HepG2 (cell line): ENCODE measurements at regions not wholly inside any gene's neighbourhood (a gene's known extent, or its start where the extent isn't known, plus 50 kb on each side); places are given as distances from the start of the nearest gene placed in this dataset.

Source experiments
- CBX5 ChIP-seq: sonication (generic); formaldehyde crosslinking; IDR thresholded peaks from 2 replicates; pipeline ENCODE4 v1.4.0; 2020; ENCODE audit warnings: missing genetic modification reagents, borderline replicate concordance
- JUN ChIP-seq: sonication (generic); formaldehyde crosslinking; IDR thresholded peaks from 2 replicates; pipeline ENCODE4 v1.4.0; 2020; ENCODE audit warnings: mild to moderate bottlenecking, missing genetic modification reagents
- TF ChIP-seq, protein P1 (sequence below): IDR thresholded peaks from 2 replicates; pipeline ENCODE4 v1.6.1; 2016; ENCODE audit warnings: missing genetic modification reagents, missing compliant biosample characterization

DNA sequence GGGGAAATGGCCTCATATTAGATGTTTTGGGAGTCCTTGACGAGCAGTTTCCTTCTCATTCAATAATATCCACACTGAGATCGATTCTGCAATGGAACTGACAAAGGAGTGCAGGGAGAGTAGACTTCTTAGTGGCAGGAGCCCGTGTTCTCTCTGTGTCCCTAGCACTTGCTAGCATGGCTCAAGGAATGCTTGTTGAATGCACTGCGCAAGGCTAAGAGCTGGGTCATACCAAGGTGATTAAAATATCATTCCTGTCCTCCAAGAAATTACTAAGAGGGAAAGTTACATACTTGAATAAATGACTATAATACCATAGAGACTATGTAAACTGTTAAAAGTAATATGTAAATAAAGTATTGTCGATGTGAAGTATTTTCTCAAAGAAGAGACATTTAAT, 630.1 kb downstream of the IRX1 start:
- TF ChIP-seq JUN (CRISPR knock-in tag): no peak
- TF ChIP-seq CBX5 (CRISPR knock-in tag): no peak
- TF ChIP-seq, protein P1, sequence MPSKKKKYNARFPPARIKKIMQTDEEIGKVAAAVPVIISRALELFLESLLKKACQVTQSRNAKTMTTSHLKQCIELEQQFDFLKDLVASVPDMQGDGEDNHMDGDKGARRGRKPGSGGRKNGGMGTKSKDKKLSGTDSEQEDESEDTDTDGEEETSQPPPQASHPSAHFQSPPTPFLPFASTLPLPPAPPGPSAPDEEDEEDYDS (CRISPR knock-in tag): no peak
